Upper lobe of left lung (tissue), 4 donors: ENCODE measurements at regions not wholly inside any gene's neighbourhood (a gene's known extent, or its start where the extent isn't known, plus 50 kb on each side); places are given as distances from the start of the nearest gene placed in this dataset.

Experiments
- POLR2A ChIP-seq, 4 donors: fragments of 450-650 bp; IDR thresholded peaks; one replicate each; pipeline ENCODE4 v1.5.1; 2016 to 2017; ENCODE audit warnings: antibody characterized with exemption in 4 of 4, mild to moderate bottlenecking in 2 of 4
- POLR2AphosphoS5 ChIP-seq, 2 donors: sonication (generic); formaldehyde crosslinking; IDR thresholded peaks; one replicate each; pipeline ENCODE4 v1.5.1; 2017; ENCODE audit warnings: antibody characterized with exemption in 2 of 2
- TF ChIP-seq, protein P1 (sequence below), 6 experiments: fragments of 450-650 bp in 4 of 6; fragments of 200-600 bp in 2 of 6; sonication (generic) in 2 of 6; IDR thresholded peaks; one replicate each; pipeline ENCODE4 v1.5.1; 2016 to 2019; ENCODE audit warnings: antibody characterized with exemption in 6 of 6

DNA sequence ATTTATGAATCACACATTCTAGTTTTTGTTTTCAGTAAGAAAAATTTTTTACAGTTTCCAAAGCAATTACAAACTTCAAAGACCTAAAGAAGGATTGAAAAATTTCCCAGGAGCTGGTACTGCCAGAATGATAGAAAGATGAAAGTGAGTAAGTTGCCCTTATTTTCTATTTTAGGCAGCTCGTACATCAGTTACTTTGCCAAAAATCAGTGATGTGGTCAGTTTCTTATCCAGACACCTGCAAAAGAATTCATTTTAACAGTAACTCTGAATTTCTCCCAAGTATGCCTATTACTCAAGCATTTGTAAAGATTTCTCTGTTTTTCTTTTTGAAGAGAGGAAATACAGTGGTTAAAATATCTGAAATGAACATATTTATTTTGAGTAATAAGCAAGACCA, 976.3 kb upstream of the RAG2 start:
- TF ChIP-seq, protein P1, sequence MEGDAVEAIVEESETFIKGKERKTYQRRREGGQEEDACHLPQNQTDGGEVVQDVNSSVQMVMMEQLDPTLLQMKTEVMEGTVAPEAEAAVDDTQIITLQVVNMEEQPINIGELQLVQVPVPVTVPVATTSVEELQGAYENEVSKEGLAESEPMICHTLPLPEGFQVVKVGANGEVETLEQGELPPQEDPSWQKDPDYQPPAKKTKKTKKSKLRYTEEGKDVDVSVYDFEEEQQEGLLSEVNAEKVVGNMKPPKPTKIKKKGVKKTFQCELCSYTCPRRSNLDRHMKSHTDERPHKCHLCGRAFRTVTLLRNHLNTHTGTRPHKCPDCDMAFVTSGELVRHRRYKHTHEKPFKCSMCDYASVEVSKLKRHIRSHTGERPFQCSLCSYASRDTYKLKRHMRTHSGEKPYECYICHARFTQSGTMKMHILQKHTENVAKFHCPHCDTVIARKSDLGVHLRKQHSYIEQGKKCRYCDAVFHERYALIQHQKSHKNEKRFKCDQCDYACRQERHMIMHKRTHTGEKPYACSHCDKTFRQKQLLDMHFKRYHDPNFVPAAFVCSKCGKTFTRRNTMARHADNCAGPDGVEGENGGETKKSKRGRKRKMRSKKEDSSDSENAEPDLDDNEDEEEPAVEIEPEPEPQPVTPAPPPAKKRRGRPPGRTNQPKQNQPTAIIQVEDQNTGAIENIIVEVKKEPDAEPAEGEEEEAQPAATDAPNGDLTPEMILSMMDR (IDR thresholded peaks at IDR 0.05) = no peak
- no peak for TF ChIP-seq POLR2A (IDR thresholded peaks at IDR 0.05)
- no peak for TF ChIP-seq POLR2AphosphoS5 (IDR thresholded peaks at IDR 0.05)
